ENCODE measurements at regions not wholly inside any gene's neighbourhood (a gene's known extent, or its start where the extent isn't known, plus 50 kb on each side); places are given as distances from the start of the nearest gene placed in this dataset.

DNA sequence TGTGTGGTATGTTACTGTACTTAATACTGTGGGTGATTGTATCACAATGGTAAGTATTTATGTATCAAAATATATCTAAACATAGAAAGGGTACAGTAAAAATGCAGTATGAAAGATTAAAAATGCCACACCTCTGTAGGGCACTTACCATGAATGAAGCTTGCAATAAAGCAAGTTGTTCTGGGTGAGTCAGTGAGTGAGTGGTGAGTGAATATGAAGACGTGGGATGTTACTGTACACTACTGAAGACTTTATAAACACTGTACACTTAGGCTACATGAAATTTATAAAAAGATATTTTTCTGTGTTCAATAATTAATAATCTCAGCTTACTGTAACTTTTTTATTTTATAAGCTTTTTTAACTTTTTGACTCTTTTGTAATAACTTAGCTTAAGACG lies 1162.4 kb upstream of the NRXN1 start:
- Mint-ChIP-seq H3K4me1 (peaks cover 10% of the 10 kb centered on the region), H3K9me3 (no peaks in the 10 kb centered on the region), H3K4me3 (no peak overlapping the region), H3K27ac (no peak overlapping the region), H3K27me3 (ENCODE audit: low read depth, poor library complexity) (no peaks in the 10 kb centered on the region), H3K36me3 (ENCODE audit: low read depth) (no peaks in the 10 kb centered on the region)
- DNase-seq, result no peak
- TF ChIP-seq, protein P1, sequence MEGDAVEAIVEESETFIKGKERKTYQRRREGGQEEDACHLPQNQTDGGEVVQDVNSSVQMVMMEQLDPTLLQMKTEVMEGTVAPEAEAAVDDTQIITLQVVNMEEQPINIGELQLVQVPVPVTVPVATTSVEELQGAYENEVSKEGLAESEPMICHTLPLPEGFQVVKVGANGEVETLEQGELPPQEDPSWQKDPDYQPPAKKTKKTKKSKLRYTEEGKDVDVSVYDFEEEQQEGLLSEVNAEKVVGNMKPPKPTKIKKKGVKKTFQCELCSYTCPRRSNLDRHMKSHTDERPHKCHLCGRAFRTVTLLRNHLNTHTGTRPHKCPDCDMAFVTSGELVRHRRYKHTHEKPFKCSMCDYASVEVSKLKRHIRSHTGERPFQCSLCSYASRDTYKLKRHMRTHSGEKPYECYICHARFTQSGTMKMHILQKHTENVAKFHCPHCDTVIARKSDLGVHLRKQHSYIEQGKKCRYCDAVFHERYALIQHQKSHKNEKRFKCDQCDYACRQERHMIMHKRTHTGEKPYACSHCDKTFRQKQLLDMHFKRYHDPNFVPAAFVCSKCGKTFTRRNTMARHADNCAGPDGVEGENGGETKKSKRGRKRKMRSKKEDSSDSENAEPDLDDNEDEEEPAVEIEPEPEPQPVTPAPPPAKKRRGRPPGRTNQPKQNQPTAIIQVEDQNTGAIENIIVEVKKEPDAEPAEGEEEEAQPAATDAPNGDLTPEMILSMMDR (IDR thresholded peaks at IDR 0.05), result no peak

DNA sequence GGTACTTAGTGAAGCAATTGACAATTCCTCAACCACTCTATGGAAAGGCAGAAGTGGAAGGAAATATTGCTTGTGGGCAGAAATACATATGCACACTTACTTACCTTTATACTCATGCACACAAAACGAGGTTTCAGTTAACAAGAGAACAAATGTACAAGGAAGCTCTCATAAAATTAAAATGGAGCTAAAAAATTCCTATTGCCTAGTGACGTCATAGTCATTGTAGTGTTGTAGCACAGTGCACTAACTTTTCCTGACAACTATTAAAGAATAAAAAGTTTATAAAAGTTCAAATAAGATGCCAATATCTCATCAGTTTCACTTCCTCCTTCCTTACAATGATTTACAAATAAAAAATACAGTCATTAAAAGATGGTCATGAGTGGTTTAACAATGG lies 1161.9 kb upstream of the NRXN1 start:
- Mint-ChIP-seq H3K36me3 (ENCODE audit: low read depth) (no peaks in the 10 kb centered on the region), H3K4me3 (no peak overlapping the region), H3K27me3 (ENCODE audit: low read depth, poor library complexity) (no peaks in the 10 kb centered on the region), H3K27ac (no peak overlapping the region), H3K9me3 (no peaks in the 10 kb centered on the region), H3K4me1 (peaks cover 10% of the 10 kb centered on the region)
- TF ChIP-seq, protein P1 (IDR thresholded peaks at IDR 0.05), result no peak
- no peak for DNase-seq

DNA sequence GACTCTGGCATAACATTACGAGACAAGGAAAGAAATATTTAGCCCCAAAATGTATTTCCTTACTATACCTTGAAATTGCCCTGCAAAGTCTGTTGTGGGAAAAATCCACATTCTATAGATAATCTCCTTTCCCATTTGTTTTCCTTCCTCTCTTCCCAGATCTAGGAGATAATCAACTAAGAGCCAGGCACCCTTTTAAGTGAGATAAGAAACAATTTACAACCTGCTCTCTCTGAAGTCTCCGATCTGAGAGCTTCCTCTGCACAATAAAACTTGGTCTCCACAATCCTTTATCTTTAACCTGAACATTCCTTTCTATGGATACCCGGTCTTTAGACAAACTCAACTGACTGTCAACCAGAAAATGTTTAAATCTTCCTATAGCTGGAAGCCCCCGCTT lies 1160.7 kb upstream of the NRXN1 start:
- TF ChIP-seq, protein P1 (IDR thresholded peaks at IDR 0.05), result no peak
- Mint-ChIP-seq H3K9me3 (no peaks in the 10 kb centered on the region), H3K4me3 (no peak overlapping the region), H3K4me1 (peaks cover 10% of the 10 kb centered on the region), H3K36me3 (ENCODE audit: low read depth) (no peaks in the 10 kb centered on the region), H3K27ac (peak overlapping the region; percentile 77), H3K27me3 (ENCODE audit: low read depth, poor library complexity) (no peaks in the 10 kb centered on the region)
- DNase-seq, result no peak

DNA sequence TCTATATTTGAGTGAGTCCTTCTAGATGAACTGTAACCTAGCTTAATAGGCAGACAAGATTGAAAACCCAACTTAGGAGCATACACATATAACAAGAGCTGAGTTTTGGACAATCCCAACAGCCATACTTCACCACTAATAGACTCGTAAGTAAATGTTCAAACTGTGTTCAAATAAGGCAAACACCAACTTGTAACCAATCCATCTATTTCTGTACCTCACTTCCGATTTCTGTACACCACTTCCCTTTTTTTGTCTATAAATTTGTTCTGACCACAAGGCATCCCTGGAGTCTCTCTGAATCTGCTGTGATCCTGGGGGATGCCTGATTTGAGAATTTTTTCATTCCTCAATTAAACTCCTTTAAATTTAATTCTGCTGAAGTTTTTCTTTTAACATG lies 1149.1 kb upstream of the NRXN1 start:
- Mint-ChIP-seq H3K4me1 (peaks cover 6% of the 10 kb centered on the region), H3K36me3 (ENCODE audit: low read depth) (peaks cover 4% of the 10 kb centered on the region), H3K4me3 (no peak overlapping the region), H3K27ac (no peak overlapping the region), H3K9me3 (peaks cover 21% of the 10 kb centered on the region), H3K27me3 (ENCODE audit: low read depth, poor library complexity) (no peaks in the 10 kb centered on the region)
- no peak for DNase-seq
- TF ChIP-seq, protein P1 (IDR thresholded peaks at IDR 0.05), result no peak

DNA sequence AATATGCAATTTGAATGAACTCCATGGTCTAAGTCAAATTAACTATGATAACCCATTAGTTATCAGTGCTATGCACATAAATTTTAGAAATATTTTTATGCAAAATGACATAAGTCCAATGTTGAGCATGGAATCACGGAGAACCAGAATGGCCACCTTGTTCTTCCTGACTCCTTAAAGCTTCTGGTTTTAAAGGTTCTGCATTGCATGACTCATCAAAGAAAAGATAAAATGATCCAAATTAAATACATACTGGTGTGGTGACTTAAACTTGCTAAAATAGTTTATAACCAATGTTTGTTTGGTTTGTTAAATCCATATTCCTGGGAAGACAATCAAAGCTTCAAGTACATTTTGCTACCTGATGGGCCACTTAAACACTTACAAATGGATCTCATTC lies 1146.9 kb upstream of the NRXN1 start:
- TF ChIP-seq, protein P1 (IDR thresholded peaks at IDR 0.05), result no peak
- DNase-seq, result no peak
- no peaks in the 10 kb centered on the region for H3K27me3 Mint-ChIP-seq (ENCODE audit: low read depth, poor library complexity)
- H3K4me1 Mint-ChIP-seq, result no peaks in the 10 kb centered on the region
- peaks cover 24% of the 10 kb centered on the region for H3K9me3 Mint-ChIP-seq
- H3K36me3 Mint-ChIP-seq (ENCODE audit: low read depth), result peaks cover 4% of the 10 kb centered on the region
- H3K4me3 Mint-ChIP-seq, result no peak overlapping the region
- no peak overlapping the region for H3K27ac Mint-ChIP-seq

DNA sequence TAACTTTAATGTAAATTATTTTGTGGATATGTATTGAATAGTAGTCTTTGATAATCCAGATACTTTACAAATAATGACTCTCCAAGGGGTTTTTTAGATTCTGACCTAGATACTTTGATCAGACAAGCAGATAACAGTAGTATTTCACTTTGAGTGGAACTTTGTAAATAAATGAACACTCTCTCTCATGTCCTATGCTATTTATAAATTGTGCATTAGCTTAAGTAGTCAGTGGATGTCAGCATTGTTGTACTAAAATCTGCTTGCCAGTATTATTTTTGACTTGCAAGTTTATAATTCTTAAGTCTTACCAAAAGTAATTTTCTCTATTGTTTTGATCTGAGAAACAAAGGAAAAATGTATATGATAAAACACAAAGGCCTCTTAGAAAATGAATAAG lies 1113.1 kb upstream of the NRXN1 start:
- TF ChIP-seq, protein P1 (IDR thresholded peaks at IDR 0.05), result no peak
- DNase-seq, result no peak

More for the DNA sequence above, 1113.1 kb upstream of the NRXN1 start:
- Mint-ChIP-seq H3K4me1 (no peaks in the 10 kb centered on the region), H3K27me3 (ENCODE audit: low read depth, poor library complexity) (no peaks in the 10 kb centered on the region), H3K4me3 (no peak overlapping the region), H3K36me3 (ENCODE audit: low read depth) (no peaks in the 10 kb centered on the region), H3K9me3 (no peaks in the 10 kb centered on the region), H3K27ac (no peak overlapping the region)
